GM12872 (cell line): ENCODE measurements at regions not wholly inside any gene's neighbourhood (a gene's known extent, or its start where the extent isn't known, plus 50 kb on each side); places are given as distances from the start of the nearest gene placed in this dataset.

Experiments used
- TF ChIP-seq, protein P1 (sequence below): IDR thresholded peaks from 3 replicates; pipeline ENCODE4 v1.5.1; 2011; ENCODE audit warnings: low read depth, mild to moderate bottlenecking, low read length, moderate library complexity; ENCODE audit not compliant: insufficient read depth

DNA sequence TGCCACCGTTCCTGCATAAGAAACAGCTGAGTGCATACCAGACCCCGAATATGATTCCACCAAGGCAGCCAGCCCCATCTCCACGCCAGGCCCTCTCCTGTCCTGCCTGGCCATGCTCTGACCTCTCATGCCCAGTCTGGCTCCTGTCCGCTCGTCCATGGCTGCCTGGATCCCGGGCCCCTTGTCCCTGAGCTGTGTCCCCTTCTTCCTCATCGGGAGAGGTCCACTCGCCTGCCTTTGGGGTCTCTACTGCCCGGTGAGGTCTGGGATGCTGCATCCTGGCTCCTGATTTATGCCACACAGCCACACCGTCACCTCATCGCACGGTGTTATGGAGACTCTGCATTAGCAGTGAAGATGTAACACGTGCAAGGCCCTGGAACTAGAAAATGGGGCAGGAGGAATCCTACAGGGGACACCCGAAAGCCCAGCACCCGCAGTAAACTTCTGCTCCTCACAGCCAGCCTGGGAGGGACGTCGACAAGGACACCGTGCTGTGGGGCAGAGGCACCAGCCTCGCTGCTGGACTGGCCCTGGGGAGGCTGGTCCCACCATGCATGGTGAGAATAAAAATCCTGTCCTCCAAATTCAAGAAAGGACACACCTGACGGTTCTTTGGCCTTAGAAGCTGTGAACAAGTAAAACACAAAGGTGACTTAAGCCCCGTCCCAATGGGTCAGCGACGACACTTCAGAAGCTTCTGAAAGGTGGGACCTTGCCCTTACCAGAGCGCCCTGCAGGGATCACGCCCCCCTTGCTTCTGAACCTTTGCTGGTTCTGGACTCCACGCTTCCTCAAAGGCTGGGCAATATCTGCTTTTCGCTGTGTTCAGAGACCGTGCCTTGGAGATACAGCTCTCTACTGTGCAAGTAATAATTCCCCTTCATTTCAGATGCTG is 103.0 kb downstream of the DLL1 start:
- TF ChIP-seq, protein P1, sequence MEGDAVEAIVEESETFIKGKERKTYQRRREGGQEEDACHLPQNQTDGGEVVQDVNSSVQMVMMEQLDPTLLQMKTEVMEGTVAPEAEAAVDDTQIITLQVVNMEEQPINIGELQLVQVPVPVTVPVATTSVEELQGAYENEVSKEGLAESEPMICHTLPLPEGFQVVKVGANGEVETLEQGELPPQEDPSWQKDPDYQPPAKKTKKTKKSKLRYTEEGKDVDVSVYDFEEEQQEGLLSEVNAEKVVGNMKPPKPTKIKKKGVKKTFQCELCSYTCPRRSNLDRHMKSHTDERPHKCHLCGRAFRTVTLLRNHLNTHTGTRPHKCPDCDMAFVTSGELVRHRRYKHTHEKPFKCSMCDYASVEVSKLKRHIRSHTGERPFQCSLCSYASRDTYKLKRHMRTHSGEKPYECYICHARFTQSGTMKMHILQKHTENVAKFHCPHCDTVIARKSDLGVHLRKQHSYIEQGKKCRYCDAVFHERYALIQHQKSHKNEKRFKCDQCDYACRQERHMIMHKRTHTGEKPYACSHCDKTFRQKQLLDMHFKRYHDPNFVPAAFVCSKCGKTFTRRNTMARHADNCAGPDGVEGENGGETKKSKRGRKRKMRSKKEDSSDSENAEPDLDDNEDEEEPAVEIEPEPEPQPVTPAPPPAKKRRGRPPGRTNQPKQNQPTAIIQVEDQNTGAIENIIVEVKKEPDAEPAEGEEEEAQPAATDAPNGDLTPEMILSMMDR, result no peak

DNA sequence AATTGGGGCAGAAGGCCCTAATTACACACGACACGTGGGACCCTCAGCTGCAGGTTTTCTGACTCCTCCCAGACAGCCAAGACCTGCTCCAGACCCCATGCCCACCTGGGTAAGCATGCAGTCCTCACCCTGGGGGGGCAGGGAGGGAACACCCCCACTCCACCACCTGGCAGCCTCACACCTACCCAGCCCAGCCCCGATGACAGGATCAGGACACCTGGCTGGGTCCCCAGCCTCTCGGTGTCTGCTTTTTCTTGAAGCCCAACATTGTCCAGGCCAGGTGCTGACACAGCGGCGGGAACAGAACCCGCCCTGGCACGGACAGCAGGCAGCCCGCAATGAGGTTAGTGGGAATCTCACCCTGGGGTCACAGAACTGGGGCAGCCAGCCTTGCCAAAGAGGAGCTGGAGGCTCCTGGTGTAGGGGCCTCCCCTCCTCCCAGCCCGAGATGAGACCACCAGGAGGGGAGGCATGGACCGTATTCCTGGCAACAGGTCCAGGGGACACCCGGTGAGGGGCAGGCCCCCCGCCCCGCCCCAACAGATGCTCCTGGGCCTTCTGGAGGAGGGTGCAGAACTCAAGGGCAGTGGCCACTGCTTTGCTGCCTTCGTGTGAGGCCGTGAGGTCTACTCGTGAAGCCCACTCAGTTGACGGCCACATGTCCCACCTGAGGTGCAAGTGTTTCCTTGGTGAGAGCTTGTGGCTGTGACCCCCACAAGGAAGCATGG is 103.8 kb downstream of the DLL1 start:
- TF ChIP-seq, protein P1, result no peak

DNA sequence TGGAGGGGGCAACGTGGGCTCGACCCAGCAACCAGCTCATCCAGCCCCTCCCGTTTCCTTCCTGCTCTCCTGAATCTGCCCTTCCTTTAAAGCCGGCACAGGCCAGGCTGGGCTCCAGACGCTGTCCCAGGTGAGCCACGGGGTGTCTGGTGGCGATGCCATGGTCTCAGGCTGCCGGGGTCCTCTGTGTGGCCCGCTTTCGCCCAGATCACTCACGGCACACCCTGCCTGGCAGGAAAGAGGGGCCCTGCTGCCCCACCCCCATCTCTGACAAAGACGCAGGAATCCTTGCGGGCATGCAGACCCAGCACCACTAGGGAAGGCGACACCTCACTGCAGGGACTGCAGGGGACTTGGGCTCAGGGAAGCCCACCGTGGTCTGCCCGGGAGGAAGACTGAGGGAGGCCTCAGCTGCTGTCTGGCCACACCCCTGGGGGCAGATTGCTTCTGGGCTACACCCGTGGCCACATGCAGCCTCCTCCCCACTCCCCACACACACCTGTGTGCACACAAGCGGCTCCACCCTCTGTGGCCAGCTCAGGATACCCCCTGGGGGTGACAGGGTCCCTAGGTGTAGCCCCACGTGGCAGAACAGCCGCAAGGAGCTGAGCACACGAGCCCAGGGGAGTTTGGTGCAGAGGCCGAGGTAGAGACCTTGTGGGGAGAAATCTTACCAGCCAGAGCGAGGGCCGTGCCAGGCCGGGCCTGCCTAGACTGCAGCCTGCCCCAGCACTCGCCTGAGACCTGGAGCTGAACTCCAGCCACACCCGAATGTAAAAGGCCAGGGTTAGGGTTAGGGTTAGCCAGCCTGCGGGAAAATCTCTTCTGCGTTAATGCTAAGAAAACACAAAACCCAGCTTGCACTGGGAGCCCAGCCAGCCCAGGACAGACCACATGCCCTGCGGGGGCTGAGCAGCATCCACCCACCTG is 104.6 kb downstream of the DLL1 start:
- TF ChIP-seq, protein P1, result no peak

DNA sequence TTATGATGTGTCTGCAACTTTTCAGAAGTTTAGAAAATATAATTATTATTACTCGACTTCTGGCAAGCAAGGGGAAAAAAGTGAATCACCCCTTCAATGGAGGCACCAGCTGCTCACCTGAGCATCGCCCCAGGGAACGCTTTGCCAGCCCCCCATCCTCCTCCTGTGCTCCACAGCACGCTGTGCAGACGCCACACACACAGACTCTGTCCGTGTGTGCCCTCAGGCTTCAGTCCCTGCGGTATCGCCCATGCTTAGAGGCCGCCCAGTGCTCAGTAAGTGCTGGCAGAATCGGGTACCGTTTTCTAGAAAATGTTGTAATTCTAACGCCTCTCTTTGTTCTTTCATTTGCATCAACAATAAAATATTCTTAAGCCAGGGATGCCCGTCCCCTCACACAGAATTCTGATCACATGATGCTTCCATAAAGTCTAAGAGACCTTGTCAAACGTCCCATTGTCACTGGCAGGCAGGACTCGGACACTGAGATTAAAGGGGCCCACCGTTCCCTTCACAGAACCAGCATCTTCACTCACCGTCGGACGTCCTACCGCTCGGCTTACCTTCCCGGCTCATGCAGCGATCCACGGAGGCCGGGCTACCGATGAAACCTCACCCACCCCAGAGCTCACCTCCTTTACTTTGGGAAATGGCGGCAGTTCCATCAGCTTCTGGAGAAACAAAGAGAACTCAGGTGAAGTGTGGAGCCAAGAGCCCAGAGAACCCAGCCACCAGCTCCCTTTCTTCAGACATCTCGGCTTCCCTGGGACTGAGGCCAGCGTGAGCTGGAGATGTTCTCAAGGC is 105.5 kb downstream of the DLL1 start:
- TF ChIP-seq, protein P1, result no peak

DNA sequence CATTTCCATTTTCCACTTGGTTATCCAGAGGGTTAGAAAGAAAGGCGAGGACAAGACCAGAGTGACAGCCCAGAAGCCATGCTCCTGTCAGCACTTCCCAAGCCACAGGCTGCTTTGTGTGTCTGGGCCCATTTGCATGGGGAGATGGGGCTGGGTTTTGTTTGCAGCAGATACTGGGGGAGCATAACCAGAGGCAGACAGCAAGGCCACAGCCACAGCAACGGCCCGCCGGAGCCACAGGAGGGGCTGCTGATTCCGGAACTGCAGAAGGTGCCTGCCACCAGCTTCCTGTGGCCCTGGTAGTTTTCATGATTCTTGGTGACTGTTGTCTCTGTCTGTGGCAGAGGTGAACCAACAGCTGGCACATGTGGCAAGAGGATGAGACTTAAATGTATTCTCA is 106.6 kb downstream of the DLL1 start:
- TF ChIP-seq, protein P1, result no peak

DNA sequence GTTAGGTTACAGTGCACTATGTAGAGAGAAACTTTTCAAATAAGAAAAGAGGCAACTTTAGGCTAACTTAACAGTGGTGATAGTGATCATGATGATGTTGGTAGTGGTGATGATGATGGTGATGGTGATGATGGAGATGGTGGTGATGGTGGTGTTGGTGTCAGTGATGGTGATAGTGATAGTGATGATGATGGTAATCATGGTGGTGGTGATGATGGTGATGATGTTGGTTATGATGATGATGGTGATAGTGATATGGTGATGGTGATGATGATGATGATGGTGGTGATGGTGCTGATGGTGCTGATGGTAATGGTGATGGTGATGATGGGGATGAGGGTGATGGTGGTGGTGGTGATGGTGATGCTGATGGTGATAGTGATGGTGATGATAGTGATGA is 107.4 kb downstream of the DLL1 start:
- TF ChIP-seq, protein P1, result no peak
